ENCODE measurements at regions not wholly inside any gene's neighbourhood (a gene's known extent, or its start where the extent isn't known, plus 50 kb on each side); places are given as distances from the start of the nearest gene placed in this dataset.
"Not testable (repeated sequence)": the region's sequence is repeated elsewhere in the genome, so short reads cannot be mapped to it uniquely, and the experiment has no call there.

DNA sequence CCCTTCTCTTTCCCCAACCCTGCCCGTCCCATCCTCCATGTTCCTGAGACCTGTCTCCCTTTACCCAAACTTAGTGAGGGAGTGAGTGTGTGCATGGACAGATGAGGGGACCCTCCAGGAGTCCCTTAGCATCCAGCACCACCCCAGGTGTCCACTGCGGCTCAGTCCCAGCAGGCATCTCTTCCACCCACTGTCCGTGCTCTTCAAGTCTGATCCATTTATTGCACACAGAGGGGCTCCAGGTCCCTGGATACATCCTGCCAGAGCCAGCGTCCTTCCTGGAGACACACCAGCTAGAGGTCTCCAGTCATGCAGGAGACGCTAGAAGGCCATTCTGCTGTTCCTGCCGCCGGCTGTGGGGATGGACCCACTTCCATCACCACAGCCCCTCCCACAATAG, 239.2 kb downstream of the ADGRD1 start:
- DNase-seq (ENCODE audit: low read depth): no peak

DNA sequence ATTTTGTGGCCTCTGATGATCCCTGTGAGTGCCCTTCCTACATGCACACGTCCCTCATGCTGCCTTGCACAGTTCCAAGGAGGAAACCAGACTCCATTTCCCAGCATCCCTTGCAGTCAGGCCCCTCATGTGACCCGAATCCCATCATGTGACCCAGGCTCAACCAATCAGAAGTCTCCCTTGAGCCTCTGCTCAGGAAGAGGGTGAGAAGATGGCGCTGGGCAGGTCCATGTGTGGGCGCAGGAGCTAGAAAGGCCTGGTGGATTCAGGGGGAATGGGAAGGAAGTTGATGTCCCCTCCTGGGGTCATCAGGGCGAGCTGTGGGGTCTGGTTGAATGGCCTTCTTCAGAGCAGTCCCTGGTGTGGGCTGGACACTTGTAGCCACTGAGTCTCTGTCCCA, 240.5 kb downstream of the ADGRD1 start:
- DNase-seq (ENCODE audit: low read depth): no peak

DNA sequence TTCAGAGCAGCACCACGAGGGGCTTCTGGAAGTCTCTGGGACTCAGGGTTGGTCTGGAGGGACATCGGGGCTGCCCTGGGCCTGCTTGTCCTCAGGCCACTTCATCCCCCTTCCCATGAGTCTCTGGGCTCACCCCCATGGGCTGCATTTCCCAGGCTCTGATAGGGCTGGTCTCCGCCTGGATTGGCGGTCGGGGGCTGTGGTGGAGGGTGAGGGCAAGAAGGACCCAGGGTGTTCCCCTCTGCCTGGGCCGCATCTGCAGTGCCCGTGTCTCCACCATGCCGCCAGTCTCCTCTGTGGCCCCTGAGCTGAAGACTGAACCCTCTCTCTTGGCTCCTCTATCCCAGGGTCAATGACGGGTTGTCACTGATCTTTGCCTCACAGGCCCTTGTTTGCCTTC, 242.1 kb downstream of the ADGRD1 start:
- DNase-seq (ENCODE audit: low read depth): no peak

DNA sequence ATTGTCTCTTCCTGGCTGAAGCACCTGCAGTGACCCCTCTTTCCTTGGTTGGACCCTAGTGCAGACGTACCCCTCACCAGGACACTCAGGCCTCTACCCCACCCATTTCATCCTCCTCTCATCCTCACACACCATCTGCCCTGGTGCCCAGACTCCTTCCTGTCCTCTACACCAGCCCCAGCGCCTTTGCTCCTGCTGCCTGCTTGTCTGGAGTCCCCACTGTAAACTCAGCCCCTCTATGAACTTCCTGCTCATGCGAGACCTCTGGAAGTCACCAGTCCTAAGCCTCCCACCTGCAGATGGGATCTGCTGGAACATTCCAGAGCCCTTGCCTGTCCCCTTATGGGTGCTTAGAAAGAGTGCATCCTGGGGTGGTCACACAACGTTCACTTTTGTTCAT, 242.5 kb downstream of the ADGRD1 start:
- no peak for DNase-seq (ENCODE audit: low read depth)

DNA sequence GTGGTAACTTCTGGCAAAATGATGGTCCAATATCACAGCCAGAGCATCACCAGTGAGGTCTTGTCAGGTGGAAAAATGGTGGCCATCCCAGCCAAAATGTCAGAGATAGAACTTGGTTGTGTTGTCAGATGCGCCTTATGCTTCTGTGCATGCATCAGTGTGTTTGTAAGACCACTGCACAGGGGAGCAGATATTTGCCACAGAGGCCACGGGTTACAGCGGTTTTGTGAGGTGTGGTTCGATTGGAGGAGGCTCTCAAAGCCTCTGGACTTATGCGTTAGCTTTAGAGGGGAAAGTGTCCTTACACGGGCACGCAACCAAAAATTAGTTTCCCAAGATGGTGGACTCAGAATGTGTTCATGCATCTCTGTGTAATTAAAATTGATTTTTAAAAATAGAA, 243.8 kb downstream of the ADGRD1 start:
- no peak for DNase-seq (ENCODE audit: low read depth)

DNA sequence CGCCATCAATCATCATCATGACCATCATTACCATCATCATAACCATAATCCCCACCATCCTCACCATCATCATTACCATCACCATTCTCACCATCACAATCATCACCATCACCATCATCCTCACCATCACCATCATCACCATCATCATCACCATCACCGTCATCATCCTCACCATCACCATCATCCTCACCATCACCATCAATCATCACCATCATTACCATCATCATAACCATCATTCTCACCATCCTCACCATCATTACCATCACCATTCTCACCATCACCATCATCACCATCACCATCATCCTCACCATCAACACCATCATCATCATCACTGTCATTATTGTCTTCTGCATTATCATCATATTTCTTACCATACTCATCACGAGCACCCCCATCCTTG, 245.5 kb downstream of the ADGRD1 start:
- DNase-seq (ENCODE audit: low read depth): no peak

DNA sequence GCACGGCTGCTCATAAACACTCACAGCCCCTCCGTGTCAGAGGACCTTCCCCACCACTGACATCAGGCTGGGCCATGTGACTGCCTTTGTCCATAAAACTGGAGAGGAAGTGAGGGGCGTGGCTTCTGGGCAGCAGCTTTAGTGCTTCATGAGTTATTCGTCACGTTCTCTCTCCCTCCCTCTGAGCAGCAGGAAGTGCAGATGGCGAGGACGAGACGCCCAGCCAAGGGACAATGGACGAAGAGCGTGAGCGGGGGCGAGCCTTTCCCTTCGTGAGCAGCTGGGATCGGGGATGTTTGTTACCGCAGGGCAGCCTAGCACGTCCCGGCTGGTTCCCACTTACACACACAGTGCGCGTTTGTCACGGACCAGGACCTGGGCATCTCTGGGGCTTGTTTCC, 248.2 kb downstream of the ADGRD1 start:
- DNase-seq (ENCODE audit: low read depth): not testable (repeated sequence)

DNA sequence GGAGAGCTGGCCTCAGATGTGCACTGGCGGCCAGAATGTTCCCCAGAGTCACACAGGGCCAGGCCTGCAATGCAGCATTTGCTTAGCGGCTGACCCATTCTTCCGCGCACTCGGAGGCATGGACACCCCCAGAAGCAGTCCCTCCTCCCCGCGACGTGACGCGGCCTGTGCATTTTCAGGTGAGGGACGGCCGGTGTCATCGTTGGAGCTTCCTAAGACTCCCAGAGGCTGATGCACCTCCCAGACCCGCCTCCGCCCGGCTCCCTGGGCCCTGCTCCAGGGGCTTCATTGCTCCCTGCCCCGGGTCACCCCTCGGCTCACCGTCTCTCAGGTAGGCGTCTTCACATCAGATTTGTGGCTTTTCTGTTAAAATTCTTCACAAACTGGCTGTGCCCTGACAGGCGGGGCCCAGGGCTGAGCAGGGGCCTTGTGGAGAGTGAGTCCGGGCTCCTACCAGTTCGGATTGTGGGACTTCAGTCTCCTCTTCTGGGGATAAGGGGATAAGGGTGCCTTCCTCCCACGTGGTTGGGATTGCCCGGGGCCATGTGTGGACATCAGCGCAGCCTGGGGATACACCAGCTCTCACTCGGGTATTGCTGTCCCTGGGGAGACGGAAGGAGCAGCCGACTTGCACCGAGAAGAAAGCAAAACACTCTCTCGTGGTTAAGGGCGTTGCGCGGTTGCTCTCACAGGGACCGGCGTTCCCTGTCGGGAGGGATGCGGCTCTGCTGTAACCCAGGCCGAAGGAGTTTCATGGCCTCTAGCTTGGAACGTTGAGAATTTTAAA, 249.1 kb downstream of the ADGRD1 start:
- DNase-seq (ENCODE audit: low read depth): no peak

DNA sequence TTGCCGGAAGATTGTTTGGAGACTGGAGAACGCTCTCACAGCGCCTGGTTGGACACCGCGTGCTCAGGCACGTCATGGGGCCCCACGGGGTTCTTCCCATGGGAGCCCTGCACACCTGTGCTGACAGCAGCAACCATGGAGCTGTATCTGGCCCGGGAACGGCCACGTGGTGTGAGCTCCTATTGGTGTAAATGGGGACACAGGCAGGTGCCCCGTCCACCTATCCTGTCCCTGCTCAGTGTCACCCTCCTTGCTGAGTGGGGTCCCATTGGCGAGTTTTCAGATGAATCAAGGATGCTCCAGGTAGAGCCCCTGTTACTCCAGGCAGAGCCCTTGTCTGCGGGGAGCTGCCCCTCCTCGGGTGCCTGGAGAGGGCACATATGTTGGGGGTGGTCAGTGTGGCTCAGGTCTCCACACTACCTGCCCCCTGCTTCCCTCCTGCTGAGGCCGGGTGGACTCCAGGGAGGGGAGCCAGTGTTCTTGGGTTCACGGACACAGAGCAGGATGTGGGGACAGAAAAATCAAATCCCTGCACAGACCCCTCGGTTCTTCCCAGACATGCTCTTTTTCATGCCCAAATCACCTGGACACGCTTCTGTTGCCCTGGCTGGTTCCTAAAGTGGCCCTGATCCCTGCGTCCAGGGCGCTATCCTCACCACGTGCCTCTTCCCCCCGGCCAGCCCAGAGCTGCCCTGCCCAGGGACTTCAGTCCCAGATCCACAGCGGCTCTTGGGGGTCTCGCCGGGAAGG, 250.1 kb downstream of the ADGRD1 start:
- DNase-seq (ENCODE audit: low read depth): no peak

DNA sequence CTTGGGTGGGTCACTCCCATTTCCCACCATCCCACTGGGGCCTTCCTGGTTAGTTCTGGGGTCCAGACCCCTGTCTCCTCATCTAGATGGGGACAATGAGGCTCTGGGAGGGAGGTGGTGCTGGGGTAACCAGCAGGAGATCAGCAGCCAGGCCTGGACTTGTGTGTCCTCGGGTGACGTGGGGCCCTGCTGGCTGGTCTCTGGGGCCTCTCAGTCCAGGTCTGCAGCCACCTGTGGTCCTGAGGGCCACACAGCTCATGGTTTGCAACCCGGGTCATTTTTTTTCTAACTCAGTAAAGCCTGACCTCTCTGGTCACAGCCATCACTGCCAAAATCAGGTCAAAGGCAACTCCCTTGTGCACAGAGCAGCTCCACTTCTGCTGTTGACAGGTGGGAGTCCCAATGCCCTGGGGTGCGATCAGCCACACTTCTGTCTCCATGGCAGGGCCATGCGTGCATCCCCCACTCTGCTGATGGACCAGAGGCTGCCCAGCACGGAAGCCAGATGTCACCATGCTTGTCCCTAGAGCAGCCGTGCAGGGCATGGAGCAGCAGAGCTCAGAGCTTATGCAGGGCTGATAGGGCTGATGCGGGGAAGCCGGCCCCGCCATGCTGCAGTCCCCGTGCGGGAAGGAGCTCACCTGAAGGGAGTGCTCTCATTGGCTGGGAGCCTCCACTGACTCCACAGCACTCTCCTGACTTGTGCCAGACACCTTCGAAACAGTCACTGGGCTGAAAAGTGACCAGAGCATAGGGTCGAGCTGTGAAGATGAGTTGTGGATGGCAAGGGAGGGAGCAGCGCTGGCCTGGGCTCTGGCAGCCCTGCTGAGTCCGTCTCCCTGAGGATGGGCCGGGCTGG, 250.9 kb downstream of the ADGRD1 start:
- DNase-seq (ENCODE audit: low read depth): no peak

DNA sequence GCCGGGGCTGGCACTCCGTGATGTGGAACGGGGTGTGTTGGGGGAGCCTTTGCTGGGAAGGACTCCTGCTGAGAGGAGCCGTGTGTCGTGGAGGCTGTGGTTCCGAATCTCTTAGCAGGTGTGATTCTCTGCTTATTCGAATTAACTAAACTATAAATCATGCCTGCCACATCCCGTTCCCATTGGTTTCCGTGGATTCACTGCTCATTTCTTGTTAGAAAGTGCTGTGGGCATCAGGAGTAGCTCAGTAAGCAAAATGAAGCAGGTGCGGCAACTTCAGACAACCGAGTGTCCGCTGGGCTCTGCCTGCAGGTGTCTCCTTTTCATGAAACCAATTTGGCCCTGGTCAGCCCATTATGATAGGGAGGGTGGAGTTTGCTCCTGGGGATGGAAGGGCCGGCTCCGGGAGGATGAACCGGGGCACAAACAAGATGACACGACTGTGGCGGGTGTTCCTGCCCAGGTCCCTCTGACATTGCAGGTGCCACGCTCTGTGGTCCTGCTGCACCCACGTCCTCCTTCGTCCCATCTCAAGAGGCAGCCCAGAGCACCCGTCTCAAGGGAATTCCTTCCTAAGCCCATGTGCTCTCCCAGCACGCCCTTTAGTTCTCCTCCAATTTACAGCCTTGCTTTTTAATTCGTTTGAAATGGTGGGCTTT, 251.7 kb downstream of the ADGRD1 start:
- not testable (repeated sequence) for DNase-seq (ENCODE audit: low read depth)

DNA sequence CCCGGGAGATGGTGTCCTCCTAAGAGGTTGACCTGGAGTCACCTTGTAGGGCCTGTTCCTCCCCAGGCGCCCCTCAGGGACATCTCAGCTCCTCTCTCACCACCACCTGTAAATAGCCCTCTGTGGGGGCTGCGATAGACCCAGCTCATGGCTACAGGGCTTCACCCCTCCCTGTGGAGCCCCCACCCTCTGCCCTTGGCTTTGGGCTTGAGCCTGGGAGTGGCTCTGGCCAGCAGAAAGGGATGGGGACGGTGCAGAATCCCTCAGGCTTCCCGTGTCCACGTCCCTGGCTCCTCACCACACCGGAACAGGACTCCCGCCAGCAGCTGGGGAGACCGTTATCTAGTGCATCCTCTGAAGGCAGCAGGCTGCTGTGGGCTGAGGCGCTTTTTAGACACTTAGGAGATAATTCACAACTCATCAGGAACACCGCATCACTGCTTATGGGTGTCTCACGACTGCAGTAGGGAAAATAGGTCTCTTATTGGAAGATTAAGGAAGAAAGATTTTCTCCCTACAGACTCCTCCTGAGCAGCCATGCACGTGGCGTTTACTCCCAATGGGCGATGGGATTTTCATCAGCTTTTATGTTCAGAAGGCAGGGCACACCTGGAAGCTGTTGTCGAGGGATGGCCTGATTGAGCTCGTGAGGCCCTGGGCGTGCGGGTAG, 253.1 kb downstream of the ADGRD1 start:
- DNase-seq (ENCODE audit: low read depth): not testable (repeated sequence)

DNA sequence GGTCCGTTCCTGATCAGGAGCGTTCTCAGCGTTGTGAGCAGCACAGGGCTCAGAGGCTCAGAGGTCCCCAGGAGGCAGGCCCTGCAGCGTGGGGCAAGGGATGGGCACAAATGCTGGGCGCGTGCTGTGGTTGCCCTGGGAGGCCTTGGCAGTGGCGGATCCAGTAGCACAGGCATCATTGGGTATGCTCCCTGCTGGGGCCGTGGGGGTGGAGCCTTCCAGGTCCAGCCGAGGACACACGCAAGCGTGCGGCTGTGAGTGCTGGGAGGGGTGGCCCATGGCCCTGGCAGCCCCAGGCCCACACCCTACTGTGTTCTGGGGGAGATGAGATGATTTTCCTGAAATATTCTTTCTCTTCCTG, 253.6 kb downstream of the ADGRD1 start:
- not testable (repeated sequence) for DNase-seq (ENCODE audit: low read depth)

DNA sequence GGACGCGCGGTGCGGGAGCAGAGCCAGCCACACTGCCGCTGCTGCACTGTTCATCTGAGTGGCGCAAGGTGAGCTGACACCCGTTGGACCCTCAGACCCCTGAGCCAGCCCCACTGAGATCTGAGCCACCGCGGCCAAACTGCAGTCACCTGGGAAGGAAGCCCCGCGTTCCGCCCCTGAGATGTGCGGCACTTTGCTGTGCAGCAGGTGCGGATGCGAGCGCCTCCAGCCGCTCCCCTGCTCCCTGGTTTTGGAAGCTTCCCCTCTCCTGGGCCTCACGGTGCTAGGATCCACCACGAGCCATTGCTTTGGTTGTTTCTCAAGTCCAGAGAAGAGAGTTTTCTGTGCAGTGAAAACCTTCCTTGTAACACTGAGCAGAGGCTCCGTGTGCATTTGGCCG, 254.1 kb downstream of the ADGRD1 start:
- not testable (repeated sequence) for DNase-seq (ENCODE audit: low read depth)

DNA sequence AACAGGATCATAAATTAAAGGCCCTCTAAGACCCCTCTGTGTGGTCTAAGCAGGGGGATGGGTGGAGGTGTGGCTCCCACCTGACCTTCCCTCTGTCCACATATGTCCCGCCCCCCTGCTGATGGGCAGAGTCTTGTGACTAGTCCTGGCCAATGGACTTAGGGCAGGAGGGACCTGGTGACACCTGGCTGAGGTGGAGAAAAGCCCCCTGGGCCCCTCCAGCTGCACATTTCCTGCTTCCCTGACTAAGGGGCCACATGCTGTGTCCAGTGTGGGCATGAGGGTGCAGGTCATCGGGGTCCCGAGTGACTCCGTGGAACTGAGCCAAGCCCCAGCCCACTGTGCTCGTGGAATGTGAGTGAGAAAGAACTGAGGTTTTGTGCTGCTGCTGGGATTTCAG, 254.7 kb downstream of the ADGRD1 start:
- no peak for DNase-seq (ENCODE audit: low read depth)

DNA sequence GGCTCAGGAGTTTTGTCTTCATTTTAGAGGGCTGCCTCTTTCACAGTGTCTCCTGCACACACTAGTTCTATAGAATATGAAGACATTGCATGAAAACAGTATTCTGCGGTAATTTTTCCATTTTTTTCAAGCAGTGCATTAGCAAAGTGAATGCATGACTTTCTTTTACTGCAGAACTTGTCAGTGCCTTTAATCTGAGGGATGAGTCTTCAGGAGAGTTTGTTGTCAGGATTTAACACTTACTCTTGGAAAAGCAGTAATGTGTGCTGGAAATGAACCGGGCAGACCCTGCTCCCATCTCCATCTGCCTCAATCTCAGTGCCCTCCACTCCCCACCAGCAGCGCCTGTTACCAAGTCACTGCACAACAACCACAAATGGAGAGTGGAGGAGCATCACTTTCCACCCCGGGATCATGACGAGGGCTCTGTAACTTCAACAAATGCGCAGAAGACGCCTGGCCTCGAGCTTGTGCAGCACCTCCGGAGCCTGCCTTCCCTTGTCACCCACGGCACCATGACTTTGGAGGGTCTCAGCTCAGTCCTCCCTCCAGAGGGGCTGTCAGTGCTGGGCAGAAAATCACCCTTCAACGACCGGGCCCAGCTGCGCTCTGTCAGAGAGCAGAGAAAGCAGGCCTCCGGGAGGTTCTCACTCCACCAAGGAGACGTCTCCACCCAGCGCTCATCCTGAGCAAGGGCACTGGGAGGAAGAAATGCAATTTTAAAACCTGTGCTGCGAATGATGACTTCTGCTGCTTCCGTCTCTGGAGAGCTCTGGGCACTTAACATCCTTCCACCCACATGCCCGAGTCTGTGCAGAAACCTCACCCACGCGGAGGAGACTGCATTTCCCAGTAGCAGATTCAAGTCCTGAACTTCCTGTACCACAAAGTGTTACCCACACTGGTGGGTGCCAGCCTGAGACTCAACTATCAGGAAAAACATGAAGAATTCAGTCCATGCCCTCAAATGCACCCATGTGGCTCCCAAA, 255.7 kb downstream of the ADGRD1 start:
- no peak for DNase-seq (ENCODE audit: low read depth)

DNA sequence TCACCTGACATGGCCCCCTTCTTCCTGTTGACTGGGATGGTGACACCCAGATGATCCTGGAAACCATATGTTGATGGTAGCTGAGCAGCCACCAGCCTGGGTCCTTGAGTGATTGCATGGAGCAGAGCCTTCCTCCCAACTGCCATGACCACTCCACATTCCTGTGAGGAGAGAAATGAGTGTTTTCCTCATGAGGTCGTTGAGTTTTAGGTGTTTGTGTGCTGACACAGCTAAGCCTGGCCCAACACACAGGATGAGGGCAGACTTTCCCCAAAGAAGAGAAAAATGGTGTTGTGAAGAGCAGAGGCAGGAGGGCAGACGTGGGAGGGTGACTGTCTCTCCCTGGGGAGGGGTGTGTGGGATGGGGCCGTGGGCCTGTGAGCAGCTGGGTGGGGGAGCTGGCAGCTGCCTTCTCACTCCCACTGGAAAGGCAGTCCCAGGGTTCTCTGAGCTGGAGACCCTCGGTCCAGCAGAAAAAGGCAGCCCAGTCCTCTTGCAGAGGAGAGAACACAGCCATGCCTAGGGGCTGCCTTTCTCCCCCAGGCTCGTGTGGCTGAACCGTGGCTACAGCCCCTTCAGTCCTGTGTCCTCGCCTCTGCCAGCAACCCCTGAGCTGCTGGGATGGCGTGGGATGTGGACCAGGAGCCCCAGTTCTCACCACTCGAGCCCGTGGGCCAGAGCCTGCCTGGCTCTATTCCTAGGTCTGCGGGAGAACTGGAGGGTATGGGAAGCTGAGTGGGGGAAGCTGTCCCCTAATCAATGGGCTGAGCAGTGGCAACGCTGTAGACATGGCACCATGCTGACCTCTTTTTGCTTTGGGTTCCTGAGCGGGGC, 257.0 kb downstream of the ADGRD1 start:
- no peak for DNase-seq (ENCODE audit: low read depth)

DNA sequence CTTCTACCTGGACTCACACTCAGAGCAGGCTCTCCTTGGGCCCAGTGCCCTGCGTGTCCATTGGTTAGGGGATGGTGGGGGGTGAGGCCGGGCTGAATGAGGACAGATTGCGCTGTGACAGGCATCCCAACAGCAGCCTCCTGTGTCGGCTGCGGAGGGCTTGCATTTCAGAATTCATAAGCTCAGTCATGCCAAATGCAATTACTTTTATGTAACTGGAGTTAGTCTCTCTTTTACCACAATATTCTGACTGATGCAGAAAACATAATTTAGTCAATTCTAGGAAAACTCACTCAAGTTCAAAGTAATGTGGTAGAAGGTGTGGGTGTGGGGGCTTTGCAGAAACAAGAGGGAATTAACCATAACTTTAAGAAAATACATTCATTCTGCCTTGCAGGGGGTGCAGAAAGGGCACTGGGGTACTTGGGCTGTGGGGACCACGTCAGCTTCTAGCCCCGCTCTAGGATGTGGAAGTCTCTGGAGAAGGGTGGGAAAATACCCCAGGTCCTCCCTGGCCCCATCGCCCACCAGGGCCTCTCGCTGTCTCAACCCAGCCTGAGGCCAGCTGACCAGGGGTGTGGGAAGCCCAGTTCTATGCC, 257.7 kb downstream of the ADGRD1 start:
- no peak for DNase-seq (ENCODE audit: low read depth)

DNA sequence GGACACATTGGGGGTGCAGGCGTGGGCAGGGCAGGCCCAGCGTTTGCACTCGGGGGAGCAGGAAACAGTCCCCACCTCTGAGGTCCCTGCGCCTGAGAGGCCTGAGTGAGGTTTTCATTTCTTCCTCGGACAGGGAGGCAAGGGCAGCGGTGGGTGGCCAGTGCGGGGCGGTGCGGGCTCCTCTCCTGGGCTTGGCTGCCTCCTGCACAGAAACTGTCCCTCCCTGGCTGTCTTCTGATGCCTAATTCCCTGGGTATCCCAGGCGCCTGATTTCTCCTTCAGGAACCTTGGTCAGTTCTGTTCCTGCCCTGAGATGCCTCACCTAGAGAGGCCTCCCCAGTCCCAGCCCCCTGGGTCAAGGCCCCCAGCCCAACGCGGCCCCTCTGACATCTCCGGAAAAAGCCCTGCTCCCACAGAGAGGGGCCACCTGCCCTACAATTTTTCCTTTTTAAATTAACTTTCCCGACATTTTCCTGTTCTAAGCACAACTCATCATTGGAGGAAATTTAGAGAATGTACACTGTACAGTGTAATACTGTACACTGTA, 260.3 kb downstream of the ADGRD1 start:
- DNase-seq (ENCODE audit: low read depth): no peak
